GM18907 (cell line): ENCODE measurements at regions not wholly inside any gene's neighbourhood (a gene's known extent, or its start where the extent isn't known, plus 50 kb on each side); places are given as distances from the start of the nearest gene placed in this dataset.

Source experiments
- ATAC-seq: cut with Tn5 transposase; IDR thresholded peaks from one replicate; pipeline ENCODE4 v1.9.1; 2021; ENCODE audit warnings: mild to moderate bottlenecking, moderate library complexity; ENCODE audit not compliant: unreplicated experiment

- ATAC-seq = no peak
Measured at GRCh38 chr4:182189103-182189878, 53.9 kb upstream of the TENM3 start.

DNA sequence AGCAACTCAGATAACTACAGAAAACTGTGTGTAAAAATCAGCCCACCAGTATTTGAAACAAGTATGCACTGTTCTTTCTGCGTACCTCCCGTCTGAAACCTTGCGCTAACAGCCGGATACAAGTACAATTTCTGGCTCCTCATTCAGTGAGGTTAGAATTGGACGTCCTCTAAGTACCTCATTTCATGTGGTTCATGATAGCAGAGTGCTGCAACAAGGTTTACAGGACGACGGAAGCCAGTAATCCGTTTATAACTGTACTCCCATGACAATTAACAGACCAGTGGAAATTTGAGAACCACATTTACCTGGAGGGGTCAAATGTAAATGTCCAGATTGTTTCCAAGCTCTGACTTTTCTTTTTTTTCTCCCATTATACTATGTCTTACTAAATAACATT is 52.9 kb upstream of the TENM3 start:
- ATAC-seq = no peak

DNA sequence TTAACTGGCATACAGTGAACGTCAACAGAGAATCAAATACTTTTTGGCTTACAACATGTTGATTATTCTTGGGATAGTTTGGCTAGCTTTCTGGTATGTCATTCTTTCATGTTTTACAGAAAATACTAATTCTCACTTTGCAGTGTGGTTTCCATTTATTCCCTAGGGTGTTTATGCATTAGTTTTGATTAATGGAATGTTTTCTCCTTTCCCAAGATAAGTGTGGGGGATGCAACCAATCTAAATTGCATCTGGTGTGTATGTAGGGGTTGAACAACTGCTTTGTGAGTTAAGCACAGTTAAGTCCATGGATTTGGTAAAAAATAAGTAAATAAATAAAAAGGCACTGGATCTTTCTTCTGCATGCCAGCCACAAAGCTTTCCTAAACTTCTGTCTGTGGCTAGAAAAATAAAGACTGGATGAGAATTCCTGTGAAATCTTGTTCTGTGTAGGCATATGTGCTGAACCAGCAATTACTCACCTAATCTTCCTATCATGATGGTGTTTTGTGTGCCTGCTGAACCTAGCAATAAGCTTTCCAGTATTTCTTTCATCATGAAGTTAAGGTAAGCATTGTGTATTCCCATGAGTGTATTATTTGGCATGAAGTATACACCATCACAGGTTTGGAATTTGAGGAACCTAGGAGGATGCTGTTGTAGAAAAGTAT is 50.6 kb upstream of the TENM3 start:
- no peak for ATAC-seq

DNA sequence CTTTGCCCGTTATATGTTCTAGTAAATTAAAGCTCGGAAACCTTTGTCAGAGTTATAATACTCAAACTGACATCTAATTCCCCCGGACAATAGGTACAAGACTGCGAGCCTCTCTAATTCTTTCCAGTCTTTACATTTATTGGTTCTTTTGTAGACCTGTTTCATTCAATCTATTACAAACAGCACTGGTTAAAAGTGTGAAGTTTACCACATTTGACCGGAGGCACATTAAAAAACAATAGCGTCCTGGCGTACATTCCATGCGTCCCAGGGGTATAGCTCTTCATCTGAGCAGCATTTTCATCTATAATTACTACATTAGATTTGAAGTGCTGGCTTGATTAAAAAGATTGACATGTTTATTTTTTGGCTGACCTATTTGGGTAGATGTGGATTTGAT is 49.9 kb upstream of the TENM3 start:
- no peak for ATAC-seq
